H1 (cell line): ENCODE measurements at regions not wholly inside any gene's neighbourhood (a gene's known extent, or its start where the extent isn't known, plus 50 kb on each side); places are given as distances from the start of the nearest gene placed in this dataset.

Experiments used
- CTCF ChIA-PET: fragments of 300-600 bp; sonication (Branson Sonifier 250); formaldehyde crosslinking; loops from one replicate; lab custom pipeline; 2021; ENCODE audit not compliant: partially characterized antibody; lab: Charles Lee
- POLR2A ChIA-PET: fragments of 300-600 bp; sonication (Branson Sonifier 250); formaldehyde crosslinking; loops from one replicate; lab custom pipeline; 2021; ENCODE audit warnings: inconsistent platforms; ENCODE audit not compliant: partially characterized antibody; lab: Charles Lee
- DNase-seq, 2 experiments: peaks; one replicate each; pipeline versions ENCODE4 v3.0.0 to v3.0.0-alpha.2; 2010 to 2022; ENCODE audit warnings: low spot score in 2 of 2, low read depth in 1 of 2, mixed read lengths in 1 of 2
- FAIRE-seq: peaks from 2 replicates; lab custom pipeline; 2011; peaks lifted over from hg19 to GRCh38; lab: Jason Lieb, UNC
- H2AFZ ChIP-seq: 2 replicates; pipeline ENCODE4 v1.8.1; 2012; ENCODE audit warnings: low read length, inconsistent platforms
- H2AK5ac ChIP-seq: 2 replicates; pipeline ENCODE4 v1.6.1; 2013; ENCODE audit warnings: low read depth, low read length
- H2BK120ac ChIP-seq: replicated peaks from 2 replicates; pipeline ENCODE3; 2013; ENCODE audit warnings: low read depth, low read length, inconsistent platforms
- H2BK12ac ChIP-seq: 2 replicates; pipeline ENCODE4 v1.6.1; 2013; ENCODE audit warnings: low read depth, low read length
- H2BK15ac ChIP-seq: 2 replicates; pipeline ENCODE4 v1.6.1; 2013; ENCODE audit warnings: low read length
- H2BK20ac ChIP-seq: 2 replicates; pipeline ENCODE4 v1.6.1; 2013; ENCODE audit warnings: low read length
- H2BK5ac ChIP-seq: 2 replicates; pipeline ENCODE4 v1.6.1; 2013; ENCODE audit warnings: low read depth, low read length
- H3K14ac ChIP-seq: 2 replicates; pipeline ENCODE4 v1.6.1; 2013; ENCODE audit warnings: inconsistent platforms; ENCODE audit not compliant: insufficient read length
- H3K18ac ChIP-seq: 2 replicates; pipeline ENCODE4 v1.6.1; 2013; ENCODE audit warnings: low read length; ENCODE audit errors: extremely low read depth
- H3K23ac ChIP-seq: 2 replicates; pipeline ENCODE4 v1.6.1; 2013; ENCODE audit warnings: inconsistent platforms; ENCODE audit not compliant: insufficient read length
- H3K23me2 ChIP-seq: 2 replicates; pipeline ENCODE4 v1.6.1; 2013; ENCODE audit warnings: low read depth, low read length
- H3K27ac ChIP-seq: 2 replicates; pipeline ENCODE4 v1.6.1; 2011; ENCODE audit warnings: low read depth, low read length, inconsistent platforms
- H3K27me3 ChIP-seq, 4 experiments: replicated peaks in 1 of 4; 1 replicate in 1 of 4; 2 replicates in 3 of 4; pipeline versions ENCODE4 v1.6.1 to v1.8.1; 2011 to 2013; ENCODE audit warnings: low read length in 3 of 4, mild to moderate bottlenecking in 3 of 4, inconsistent platforms in 2 of 4, mixed read lengths in 2 of 4, moderate library complexity in 1 of 4; ENCODE audit not compliant: control insufficient read depth in 3 of 4, insufficient read depth in 3 of 4; ENCODE audit errors: extremely low read depth in 1 of 4
- H3K36me3 ChIP-seq, 4 experiments: 2 replicates each; pipeline versions ENCODE4 v1.6.1 to v1.8.1; 2011 to 2013; ENCODE audit warnings: mild to moderate bottlenecking in 4 of 4, low read length in 3 of 4, moderate library complexity in 2 of 4, control low read depth in 1 of 4, inconsistent platforms in 1 of 4; ENCODE audit not compliant: insufficient read depth in 4 of 4, control insufficient read depth in 2 of 4
- H3K4ac ChIP-seq: replicated peaks from 2 replicates; pipeline ENCODE3; 2013; ENCODE audit warnings: low read length, low read depth, mixed read lengths, inconsistent platforms; ENCODE audit not compliant: insufficient read length
- H3K4me1 ChIP-seq, 4 experiments: replicated peaks in 1 of 4; 1 replicate in 1 of 4; 2 replicates in 3 of 4; pipeline versions ENCODE4 v1.6.1 to v1.8.1; 2011 to 2013; ENCODE audit warnings: low read length in 3 of 4, inconsistent platforms in 2 of 4, mixed read lengths in 1 of 4; ENCODE audit not compliant: insufficient read depth in 4 of 4, control insufficient read depth in 3 of 4
- H3K4me2 ChIP-seq, 2 experiments: 2 replicates each; pipeline versions ENCODE4 v1.6.1 to v1.8.1; 2011 to 2013; ENCODE audit warnings: low read depth in 2 of 2, low read length in 2 of 2, control low read depth in 1 of 2, inconsistent platforms in 1 of 2, mild to moderate bottlenecking in 1 of 2; ENCODE audit not compliant: insufficient read depth in 1 of 2
- H3K4me3 ChIP-seq, 4 experiments: fragments of 200-600, 300-600 bp in 1 of 4; sonication (generic), shearing (Covaris generic), sonication (Bioruptor Twin) in 1 of 4; 2 replicates each; pipeline versions ENCODE4 v1.5.1 to v1.8.1; 2011 to 2016; ENCODE audit warnings: low read length in 4 of 4, low read depth in 3 of 4, control low read depth in 2 of 4, inconsistent platforms in 2 of 4, mild to moderate bottlenecking in 2 of 4, mixed read lengths in 1 of 4, moderate library complexity in 1 of 4; ENCODE audit not compliant: insufficient read depth in 2 of 4; ENCODE audit errors: extremely low read depth in 1 of 4
- H3K56ac ChIP-seq: replicated peaks from 2 replicates; pipeline ENCODE3; 2013; ENCODE audit warnings: low read depth, mild to moderate bottlenecking, mixed read lengths, low read length, inconsistent platforms; ENCODE audit not compliant: insufficient read length
- H3K79me1 ChIP-seq: 2 replicates; pipeline ENCODE4 v1.6.1; 2013; ENCODE audit warnings: low read depth, low read length, control low read depth
- H3K79me2 ChIP-seq, 2 experiments: 2 replicates each; pipeline versions ENCODE4 v1.6.1 to v1.8.1; 2012 to 2013; ENCODE audit warnings: low read length in 2 of 2, mild to moderate bottlenecking in 2 of 2, inconsistent platforms in 1 of 2; ENCODE audit not compliant: insufficient read depth in 2 of 2, control insufficient read depth in 1 of 2
- H3K9ac ChIP-seq, 4 experiments: replicated peaks in 1 of 4; 1 replicate in 1 of 4; 2 replicates in 3 of 4; pipeline versions ENCODE4 v1.6.1 to v1.8.1; 2011 to 2013; ENCODE audit warnings: low read depth in 3 of 4, low read length in 3 of 4, control low read depth in 2 of 4, mild to moderate bottlenecking in 2 of 4, moderate library complexity in 2 of 4, inconsistent platforms in 1 of 4; ENCODE audit errors: extremely low read depth in 1 of 4
- H3K9me3 ChIP-seq, 2 experiments: 2 replicates each; pipeline versions ENCODE4 v1.6.1 to v1.8.1; 2012 to 2013; ENCODE audit warnings: mild to moderate bottlenecking in 2 of 2, moderate library complexity in 2 of 2, control low read depth in 1 of 2, inconsistent platforms in 1 of 2, low read depth in 1 of 2, low read length in 1 of 2, mixed read lengths in 1 of 2; ENCODE audit not compliant: insufficient read depth in 2 of 2
- H4K20me1 ChIP-seq, 2 experiments: replicated peaks in 1 of 2; 2 replicates each; pipeline versions ENCODE3 to v1.8.1; 2011 to 2013; ENCODE audit warnings: inconsistent platforms in 2 of 2, low read length in 2 of 2, mild to moderate bottlenecking in 1 of 2; ENCODE audit not compliant: insufficient read depth in 2 of 2, control insufficient read depth in 1 of 2
- H4K5ac ChIP-seq: 2 replicates; pipeline ENCODE4 v1.6.1; 2013; ENCODE audit warnings: low read length, low read depth, mixed read lengths, inconsistent platforms; ENCODE audit not compliant: insufficient read length
- H4K8ac ChIP-seq: 2 replicates; pipeline ENCODE4 v1.8.0; 2013; ENCODE audit warnings: mild to moderate bottlenecking, moderate library complexity, low read length, inconsistent platforms; ENCODE audit not compliant: insufficient read depth; ENCODE audit errors: extremely low read depth
- H4K91ac ChIP-seq: replicated peaks from 2 replicates; pipeline ENCODE3; 2013; ENCODE audit warnings: low read length, mixed read lengths, inconsistent platforms; ENCODE audit not compliant: insufficient read length
- ATF3 ChIP-seq: IDR thresholded peaks from 2 replicates; pipeline ENCODE4 v1.6.1; 2011; ENCODE audit warnings: low read depth, mild to moderate bottlenecking, low read length; ENCODE audit not compliant: insufficient read depth
- CEBPB ChIP-seq: IDR thresholded peaks from 2 replicates; pipeline ENCODE4 v1.6.1; 2012; ENCODE audit warnings: low read depth, low read length
- CREB1 ChIP-seq: IDR thresholded peaks from 2 replicates; pipeline ENCODE4 v1.6.1; 2012; ENCODE audit warnings: inconsistent platforms
- GABPA ChIP-seq: IDR thresholded peaks from 2 replicates; pipeline ENCODE4 v1.6.1; 2011; ENCODE audit warnings: mild to moderate bottlenecking, low read length, moderate library complexity, borderline replicate concordance; ENCODE audit not compliant: insufficient read depth
- MAX ChIP-seq: IDR thresholded peaks from 2 replicates; pipeline ENCODE4 v1.6.1; 2012; ENCODE audit warnings: inconsistent platforms
- TAF1 ChIP-seq: IDR thresholded peaks from 2 replicates; pipeline ENCODE4 v1.6.1; 2011; ENCODE audit warnings: mild to moderate bottlenecking, low read depth, low read length
- YY1 ChIP-seq: IDR thresholded peaks from 2 replicates; pipeline ENCODE4 v1.6.1; 2011; ENCODE audit warnings: low read depth, mild to moderate bottlenecking, low read length
- WGBS, 2 experiments: shearing (Covaris generic) in 1 of 2; methylation state at CpG; one replicate each; pipeline versions ENCODE4 v1.1.6 to v1.1.7; 2013 to 2015; ENCODE audit warnings: low lambda C conversion rate in 2 of 2, mixed read lengths in 2 of 2, inconsistent platforms in 1 of 2, low coverage in 1 of 2, missing lambda C conversion rate in 1 of 2; ENCODE audit not compliant: insufficient replicate concordance in 2 of 2, insufficient coverage in 1 of 2, insufficient read length in 1 of 2; ENCODE audit errors: extremely low coverage in 1 of 2, missing lambda C conversion rate in 1 of 2; 5-methylcytosine and 5-hydroxymethylcytosine counted together
- TF ChIP-seq, protein P1 (sequence below), 3 experiments: IDR thresholded peaks; 1 replicate in 2 of 3; 2 replicates in 1 of 3; pipeline versions ENCODE4 v1.5.1 to v1.6.1; 2011; ENCODE audit warnings: low read length in 3 of 3, mild to moderate bottlenecking in 3 of 3, inconsistent platforms in 2 of 3, low read depth in 1 of 3, moderate library complexity in 1 of 3; ENCODE audit not compliant: insufficient read depth in 1 of 3; ENCODE audit errors: control extremely low read depth in 1 of 3
- TF ChIP-seq, protein P2 (sequence below): IDR thresholded peaks from 2 replicates; pipeline ENCODE4 v1.6.1; 2012; ENCODE audit warnings: low read length, inconsistent platforms

- WGBS, 2 experiments, result 99% methylated on average over 3 of the region's 3 CpGs; no CpG with 5 or more reads in 1 of the 2 experiments
- H2BK120ac ChIP-seq, result no peak overlapping the region
- TF ChIP-seq CREB1 (no peak), MAX (no peak), YY1 (no peak), ATF3 (no peak), GABPA (no peak), CEBPB (no peak), TAF1 (no peak)
- TF ChIP-seq, protein P1, sequence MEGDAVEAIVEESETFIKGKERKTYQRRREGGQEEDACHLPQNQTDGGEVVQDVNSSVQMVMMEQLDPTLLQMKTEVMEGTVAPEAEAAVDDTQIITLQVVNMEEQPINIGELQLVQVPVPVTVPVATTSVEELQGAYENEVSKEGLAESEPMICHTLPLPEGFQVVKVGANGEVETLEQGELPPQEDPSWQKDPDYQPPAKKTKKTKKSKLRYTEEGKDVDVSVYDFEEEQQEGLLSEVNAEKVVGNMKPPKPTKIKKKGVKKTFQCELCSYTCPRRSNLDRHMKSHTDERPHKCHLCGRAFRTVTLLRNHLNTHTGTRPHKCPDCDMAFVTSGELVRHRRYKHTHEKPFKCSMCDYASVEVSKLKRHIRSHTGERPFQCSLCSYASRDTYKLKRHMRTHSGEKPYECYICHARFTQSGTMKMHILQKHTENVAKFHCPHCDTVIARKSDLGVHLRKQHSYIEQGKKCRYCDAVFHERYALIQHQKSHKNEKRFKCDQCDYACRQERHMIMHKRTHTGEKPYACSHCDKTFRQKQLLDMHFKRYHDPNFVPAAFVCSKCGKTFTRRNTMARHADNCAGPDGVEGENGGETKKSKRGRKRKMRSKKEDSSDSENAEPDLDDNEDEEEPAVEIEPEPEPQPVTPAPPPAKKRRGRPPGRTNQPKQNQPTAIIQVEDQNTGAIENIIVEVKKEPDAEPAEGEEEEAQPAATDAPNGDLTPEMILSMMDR (IDR thresholded peaks at IDR 0.05; ENCODE audit: control extremely low read depth in 1 of 3, insufficient read depth in 1 of 3, low read depth in 1 of 3, low read length in 3 of 3), result no peak
- TF ChIP-seq, protein P2, sequence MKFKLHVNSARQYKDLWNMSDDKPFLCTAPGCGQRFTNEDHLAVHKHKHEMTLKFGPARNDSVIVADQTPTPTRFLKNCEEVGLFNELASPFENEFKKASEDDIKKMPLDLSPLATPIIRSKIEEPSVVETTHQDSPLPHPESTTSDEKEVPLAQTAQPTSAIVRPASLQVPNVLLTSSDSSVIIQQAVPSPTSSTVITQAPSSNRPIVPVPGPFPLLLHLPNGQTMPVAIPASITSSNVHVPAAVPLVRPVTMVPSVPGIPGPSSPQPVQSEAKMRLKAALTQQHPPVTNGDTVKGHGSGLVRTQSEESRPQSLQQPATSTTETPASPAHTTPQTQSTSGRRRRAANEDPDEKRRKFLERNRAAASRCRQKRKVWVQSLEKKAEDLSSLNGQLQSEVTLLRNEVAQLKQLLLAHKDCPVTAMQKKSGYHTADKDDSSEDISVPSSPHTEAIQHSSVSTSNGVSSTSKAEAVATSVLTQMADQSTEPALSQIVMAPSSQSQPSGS, result no peak
Measured at GRCh38 chr9:85404911-85405565, 336.7 kb downstream of the AGTPBP1 start.

More at GRCh38 chr9:85404911-85405565, 336.7 kb downstream of the AGTPBP1 start:
- DNase-seq (no peak), FAIRE-seq (no peak)
- Histone ChIP-seq H2BK15ac (no peak overlapping the region), H3K23ac (no peak overlapping the region), H3K27ac (no peak overlapping the region), H3K4me2 (no peak overlapping the region), H3K79me2 (no peaks in the 10 kb centered on the region), H4K20me1 (no peaks in the 10 kb centered on the region), H2AK5ac (no peak overlapping the region), H4K8ac (no peak overlapping the region), H3K4me3 (no peak overlapping the region), H2BK5ac (no peak overlapping the region), H4K91ac (no peak overlapping the region), H3K9ac (no peak overlapping the region), H3K27me3 (no peaks in the 10 kb centered on the region; a peak in 1 of 7 replicates), H2AFZ (no peak overlapping the region), H4K5ac (no peak overlapping the region), H3K79me1 (no peaks in the 10 kb centered on the region), H3K9me3 (no peaks in the 10 kb centered on the region), H3K36me3 (no peaks in the 10 kb centered on the region), H3K4ac (no peak overlapping the region), H3K4me1 (no peaks in the 10 kb centered on the region; a peak in 1 of 7 replicates), H3K18ac (no peak overlapping the region), H3K56ac (no peak overlapping the region), H2BK20ac (no peak overlapping the region), H2BK12ac (no peak overlapping the region), H3K14ac (no peak overlapping the region), H3K23me2 (no peaks in the 10 kb centered on the region)
- ChIA-PET CTCF (interaction anchor here (0.6 to 2.7 kb wide), 5 partner anchors 14 to 217 kb away, joined by 3 to 9 read pairs (median 4); no protein-coding TSS in a partner anchor), POLR2A (no interaction called here)
